HG03159 (cell line): ENCODE measurements at regions not wholly inside any gene's neighbourhood (a gene's known extent, or its start where the extent isn't known, plus 50 kb on each side); places are given as distances from the start of the nearest gene placed in this dataset.
"Not testable (repeated sequence)": the region's sequence is repeated elsewhere in the genome, so short reads cannot be mapped to it uniquely, and the experiment has no call there.

Experiments used
- ATAC-seq: cut with Tn5 transposase; IDR thresholded peaks from one replicate; pipeline ENCODE4 v1.9.1; 2021; ENCODE audit warnings: mild to moderate bottlenecking, moderate library complexity; ENCODE audit not compliant: unreplicated experiment

- ATAC-seq = no peak
These were observed 96.8 kb upstream of the DOCK9 start for GRCh38 chr13:99074693-99075092.

- peak; percentile 86 for ATAC-seq
These were observed 97.7 kb upstream of the DOCK9 start for GRCh38 chr13:99075268-99076191.

GRCh38 chr13:99078017-99078771 lies 100.3 kb upstream of the DOCK9 start:
- ATAC-seq = no peak

- ATAC-seq = no peak
These were observed 102.3 kb upstream of the DOCK9 start for GRCh38 chr13:99080131-99080530.

GRCh38 chr13:99083981-99084380 lies 106.1 kb upstream of the DOCK9 start:
- ATAC-seq = no peak

DNA sequence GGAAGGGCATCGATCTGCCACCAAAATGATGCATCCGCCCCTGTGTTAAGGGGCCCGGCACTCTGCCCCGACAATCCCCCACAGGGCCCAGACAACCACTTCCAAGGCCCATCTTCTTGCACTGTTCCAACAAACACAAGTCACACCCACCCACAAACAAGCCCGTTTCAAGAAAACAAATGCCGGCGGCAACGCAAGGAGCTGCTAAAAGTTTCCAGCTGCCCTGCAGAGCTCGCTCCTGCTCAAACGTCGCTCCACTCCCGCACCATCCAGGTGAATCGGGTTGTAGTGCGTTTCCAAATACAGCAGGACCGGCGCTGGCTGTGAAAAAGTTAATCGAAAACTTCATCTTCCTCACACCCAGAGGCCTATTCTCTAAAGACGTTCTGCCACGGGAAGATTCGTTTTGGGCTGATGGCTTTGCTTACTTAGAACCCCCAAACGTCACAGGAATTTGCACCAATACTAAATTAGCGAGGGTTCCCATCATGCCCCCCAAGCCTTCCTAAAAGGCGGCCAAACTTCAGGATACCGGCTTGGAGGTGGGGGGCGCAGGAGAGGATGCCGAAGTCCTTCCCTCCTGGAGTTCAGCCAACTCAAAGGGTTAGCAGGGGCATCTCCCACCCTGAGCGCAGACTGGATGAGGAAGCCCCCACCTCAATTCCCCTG lies 107.4 kb upstream of the DOCK9 start:
- ATAC-seq = no peak

DNA sequence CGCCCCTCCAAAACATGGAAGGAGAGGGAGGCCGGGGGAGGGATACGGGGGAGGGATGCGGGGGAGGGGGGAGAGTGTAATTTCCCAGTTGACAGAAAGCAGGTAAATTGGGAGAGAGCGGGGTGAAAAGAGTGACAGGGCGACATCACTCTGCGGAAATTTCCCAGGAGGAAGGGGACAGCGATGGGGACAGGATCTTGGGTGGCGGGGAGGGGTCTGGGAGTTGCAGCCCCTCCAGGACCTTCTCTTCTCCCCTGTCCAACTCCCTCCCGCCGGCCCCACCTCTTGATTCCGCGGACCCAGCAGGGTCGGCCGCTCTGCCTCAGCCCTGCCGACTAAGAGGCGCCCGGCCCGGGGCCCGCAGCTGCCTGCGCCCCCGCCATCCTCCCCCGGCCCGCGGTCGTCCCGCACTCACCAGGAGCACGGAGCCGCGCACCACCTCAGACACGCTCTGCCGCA lies 108.0 kb upstream of the DOCK9 start:
- no peak for ATAC-seq

DNA sequence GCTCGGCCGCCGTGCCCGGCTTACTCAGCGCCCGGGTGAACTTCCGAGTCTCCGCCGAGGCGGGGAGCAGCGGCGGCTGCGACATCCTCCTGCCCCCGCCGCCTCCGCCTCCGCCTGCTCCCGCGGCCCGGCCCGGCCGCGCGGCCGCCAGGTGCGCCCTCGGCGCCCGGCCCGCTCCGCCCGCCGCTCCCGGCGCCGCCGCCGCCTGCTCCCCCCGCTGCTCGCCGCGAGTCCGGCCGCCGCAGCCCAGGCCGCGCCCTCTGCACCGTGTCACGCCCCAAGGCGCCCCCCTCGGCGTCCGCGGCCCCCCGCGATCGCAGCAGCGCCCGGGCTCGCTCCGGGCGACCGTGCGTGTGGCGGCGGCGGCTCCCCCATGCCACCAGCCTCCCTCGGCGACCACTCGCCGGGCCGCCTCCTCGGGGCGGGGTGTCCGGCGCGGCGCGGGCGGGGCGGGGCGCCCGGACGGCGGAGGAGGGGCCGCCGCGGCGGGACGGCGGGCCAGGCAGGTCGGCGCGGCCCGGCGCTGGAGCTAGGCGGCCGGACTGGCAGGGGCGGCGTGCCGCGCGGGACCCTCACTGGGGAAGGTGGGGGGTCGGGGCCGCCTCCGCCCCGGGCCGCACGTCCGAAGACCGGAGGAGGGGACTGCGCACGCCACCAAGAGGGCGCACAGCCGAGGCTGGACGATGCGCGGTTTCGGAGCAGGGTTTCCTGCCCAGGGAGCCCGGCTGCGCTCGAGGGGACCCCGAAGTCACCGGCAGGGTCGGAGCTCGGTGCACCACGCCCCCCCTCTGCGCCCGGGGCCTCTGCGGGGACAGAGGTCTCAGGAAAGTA lies 108.6 kb upstream of the DOCK9 start:
- peak; percentile 43 for ATAC-seq

DNA sequence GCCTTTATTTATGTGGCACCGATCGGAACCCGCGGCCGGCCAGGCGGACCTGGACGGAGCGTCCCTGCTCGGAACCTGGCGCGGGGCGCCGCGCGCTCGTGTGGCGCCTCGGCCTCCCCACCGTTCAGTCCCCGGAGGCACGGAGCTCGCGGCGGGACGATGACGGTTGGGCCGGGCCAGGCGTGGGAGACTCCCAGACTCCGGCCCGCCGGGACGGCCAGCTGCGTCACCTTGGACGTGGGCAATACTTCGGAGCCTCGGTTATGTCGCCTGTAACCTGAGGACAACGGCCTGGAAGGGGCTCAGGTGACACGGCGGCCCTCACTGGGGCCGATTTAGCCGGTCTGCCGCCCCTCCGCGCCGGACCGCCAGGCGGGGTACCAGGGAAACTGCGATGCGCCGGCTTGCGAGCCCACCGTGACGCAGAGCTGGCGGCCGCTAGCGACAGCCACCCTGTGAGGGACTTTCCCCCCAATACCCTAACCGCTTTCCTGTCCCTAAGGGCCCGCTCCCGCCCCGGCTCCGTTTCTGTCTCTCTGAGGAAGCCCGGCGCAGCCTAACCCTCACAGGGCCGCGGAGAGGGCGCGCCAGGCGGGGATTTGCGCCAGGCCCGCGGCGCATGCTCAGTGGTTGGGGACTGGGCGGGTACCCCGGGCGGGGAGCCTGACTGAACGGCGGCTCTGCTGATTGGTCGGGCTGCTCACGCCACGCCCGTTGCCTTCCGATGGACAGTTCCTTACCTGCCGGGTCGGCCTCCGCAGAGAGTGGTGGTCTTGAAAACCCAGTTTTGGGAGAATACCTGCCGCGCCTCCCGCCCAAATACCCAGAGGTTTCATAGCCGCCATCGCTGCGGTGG lies 109.5 kb upstream of the DOCK9 start:
- ATAC-seq = peak; percentile 84

DNA sequence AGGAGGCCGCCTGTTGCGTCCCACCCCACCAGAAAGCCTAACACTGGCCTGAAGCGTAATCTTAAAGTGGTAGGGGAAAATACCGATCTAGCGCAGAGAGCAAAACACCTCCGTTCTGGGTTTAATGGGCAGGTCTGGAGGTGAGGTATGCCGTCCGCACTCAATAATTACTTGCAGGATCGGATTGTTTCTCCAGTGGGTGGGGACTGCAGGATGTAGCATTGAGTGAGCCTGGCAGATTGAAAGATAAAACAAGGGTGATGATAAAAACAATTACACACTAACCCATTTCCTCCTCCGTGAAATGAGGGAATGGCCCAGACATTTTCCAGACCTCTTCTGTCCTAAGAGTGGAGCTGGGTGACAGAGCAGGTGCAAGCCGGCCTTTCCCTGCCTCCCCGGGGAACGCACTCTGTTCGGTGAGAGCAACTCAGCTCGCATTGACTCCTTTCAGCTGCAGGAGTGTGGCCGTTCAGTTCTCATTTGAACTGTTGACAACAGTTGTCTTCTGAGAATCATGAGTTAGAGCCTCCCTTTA lies 110.2 kb upstream of the DOCK9 start:
- peak; percentile 34 for ATAC-seq

- no peak for ATAC-seq
These were observed 106.7 kb upstream of the UBAC2 start for GRCh38 chr13:99093997-99094396.

DNA sequence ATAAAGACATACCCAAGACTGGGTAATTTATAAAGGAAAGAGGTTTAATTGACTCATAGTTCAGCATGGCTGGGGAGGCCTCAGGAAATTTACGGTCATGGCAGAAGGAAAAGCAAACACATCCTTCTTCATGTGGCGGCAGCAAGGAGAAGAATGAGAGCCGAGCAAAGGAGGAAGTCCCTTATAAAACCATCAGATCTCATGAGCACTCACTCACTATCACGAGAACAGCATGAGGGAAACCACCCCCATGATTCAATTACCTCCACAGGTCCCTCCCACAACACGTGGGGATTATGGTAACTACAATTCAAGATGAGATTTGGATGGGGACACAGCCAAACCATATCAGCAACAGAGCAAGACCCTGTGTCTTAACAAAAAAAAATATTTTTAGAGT lies 98.8 kb upstream of the UBAC2 start:
- ATAC-seq = not testable (repeated sequence)

DNA sequence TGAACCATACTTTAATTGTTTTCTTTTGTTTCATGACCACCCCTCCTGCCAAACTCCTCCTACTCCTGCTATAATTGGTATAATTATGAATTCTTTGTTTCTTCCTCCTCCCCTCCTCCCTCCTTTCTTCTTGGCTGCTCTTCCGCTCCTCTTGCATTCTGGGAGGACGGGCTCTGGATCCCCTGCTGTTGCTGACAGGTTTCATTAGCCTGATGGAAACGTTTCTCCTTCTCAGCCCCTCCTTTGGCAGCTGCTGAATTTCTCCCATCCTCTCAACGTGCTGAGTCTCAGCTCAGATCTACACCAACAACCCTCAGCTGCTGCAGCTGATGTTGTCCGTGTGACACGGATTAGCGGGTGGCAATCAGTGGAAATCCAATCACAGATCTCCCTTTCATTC lies 97.1 kb upstream of the UBAC2 start:
- no peak for ATAC-seq

- ATAC-seq = no peak
These were observed 96.3 kb upstream of the UBAC2 start for GRCh38 chr13:99104396-99104795.

DNA sequence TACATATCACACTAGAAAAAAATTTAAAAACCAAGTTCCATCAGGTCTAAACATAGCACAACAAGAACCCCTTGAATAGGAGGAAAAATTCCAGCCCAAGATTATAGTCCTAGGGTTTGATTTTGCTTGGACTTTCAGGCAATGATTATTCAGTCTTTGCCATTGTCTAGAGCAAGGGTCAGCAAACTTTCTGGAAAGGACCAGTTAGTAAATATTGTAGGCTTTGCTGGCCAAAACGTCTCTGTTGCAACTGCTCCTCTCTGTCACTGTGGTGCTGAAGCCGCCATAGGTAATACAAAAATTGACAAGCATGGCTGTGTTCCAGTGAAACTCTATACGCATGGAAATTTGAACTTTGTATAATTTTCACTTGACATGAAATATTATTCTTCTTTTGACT lies 95.5 kb upstream of the UBAC2 start:
- ATAC-seq = no peak

DNA sequence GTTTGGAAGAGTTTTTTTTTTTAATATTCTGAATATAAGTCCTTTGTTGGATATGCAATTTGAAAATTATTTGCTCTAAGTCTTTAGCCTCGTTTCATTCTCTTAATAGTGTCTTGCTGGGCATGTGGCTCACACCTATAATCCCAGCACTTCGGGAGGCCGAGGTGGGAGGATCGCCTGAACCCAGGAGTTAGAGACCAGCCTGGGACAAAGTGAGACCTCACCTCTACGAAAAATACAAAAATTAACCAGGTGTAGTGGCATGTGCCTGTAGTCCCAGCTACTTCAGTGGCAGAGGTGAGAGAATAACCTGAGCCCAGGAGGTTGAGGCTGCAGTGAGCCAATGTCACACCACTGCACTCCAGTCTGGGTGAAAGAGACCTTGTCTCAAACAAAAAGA lies 87.3 kb upstream of the UBAC2 start:
- no peak for ATAC-seq

- no peak for ATAC-seq
These were observed 82.5 kb upstream of the UBAC2 start for GRCh38 chr13:99118179-99118578.

GRCh38 chr13:99119656-99120055 lies 81.0 kb upstream of the UBAC2 start:
- no peak for ATAC-seq

DNA sequence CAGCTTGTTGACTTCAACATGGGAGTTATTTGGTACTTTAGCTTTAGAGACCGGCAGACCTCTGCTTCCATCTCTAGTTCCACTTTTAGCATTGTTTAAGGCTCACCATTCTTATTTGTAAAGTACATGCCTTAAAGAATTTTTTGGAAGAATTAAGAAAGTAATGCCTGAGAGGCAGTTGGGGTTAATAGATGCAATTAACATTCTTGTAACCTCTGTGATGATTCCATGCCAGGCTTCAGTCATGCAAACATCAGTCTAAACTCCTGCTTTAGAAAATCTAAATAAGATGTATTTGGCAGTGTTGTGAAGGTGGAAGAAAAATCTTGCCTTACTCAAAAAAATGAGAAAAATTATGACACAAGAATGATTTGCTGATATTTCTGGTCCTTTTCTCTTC lies 79.9 kb upstream of the UBAC2 start:
- no peak for ATAC-seq
